Right lobe of liver (tissue), 6 donors: ENCODE measurements at regions not wholly inside any gene's neighbourhood (a gene's known extent, or its start where the extent isn't known, plus 50 kb on each side); places are given as distances from the start of the nearest gene placed in this dataset.
"Not testable (repeated sequence)": the region's sequence is repeated elsewhere in the genome, so short reads cannot be mapped to it uniquely, and the experiment has no call there.

ENCODE experiments used
- ATAC-seq, 4 donors: fragments of 200-7000 bp; cut with Tn5 transposase; one replicate each; pipeline ENCODE4 v1.9.1; 2020; ENCODE audit warnings: mild to moderate bottlenecking in 4 of 4, moderate library complexity in 4 of 4
- DNase-seq, 3 donors: peaks; one replicate each; pipeline ENCODE4 v3.0.0-alpha.2; 2020
- H3K27ac ChIP-seq, 3 donors: fragments of 200-600 bp; one replicate each; pipeline ENCODE4 v1.8.0; 2022
- H3K27me3 ChIP-seq, 2 donors: fragments of 200-600 bp; one replicate each; pipeline ENCODE4 v1.8.0; 2022
- H3K36me3 ChIP-seq, 4 donors: fragments of 200-600 bp; sonication (generic) in 1 of 4; one replicate each; pipeline versions ENCODE4 v1.5.1 to v1.8.0; 2017 to 2022; ENCODE audit warnings: control low read depth in 1 of 4
- H3K4me1 ChIP-seq, 4 donors: fragments of 200-600 bp; sonication (generic) in 1 of 4; one replicate each; pipeline versions ENCODE4 v1.5.1 to v1.8.0; 2017 to 2022; ENCODE audit warnings: control low read depth in 1 of 4
- H3K4me3 ChIP-seq, 3 donors: fragments of 200-600 bp; one replicate each; pipeline ENCODE4 v1.8.0; 2022
- H3K9me3 ChIP-seq, 4 donors: fragments of 200-600 bp; sonication (generic) in 1 of 4; one replicate each; pipeline versions ENCODE4 v1.5.1 to v1.8.0; 2017 to 2022; ENCODE audit warnings: control low read depth in 1 of 4
- POLR2A ChIP-seq: fragments of 450-650 bp; IDR thresholded peaks from one replicate; pipeline ENCODE4 v1.6.1; 2017; ENCODE audit warnings: antibody characterized with exemption, mild to moderate bottlenecking
- WGBS: methylation state at CpG from one replicate; pipeline ENCODE4 v1.1.6; 2018; ENCODE audit warnings: low coverage, low lambda C conversion rate; ENCODE audit not compliant: insufficient coverage; ENCODE audit errors: missing lambda C conversion rate; 5-methylcytosine and 5-hydroxymethylcytosine counted together
- intact Hi-C, 2 donors: fragments of 100-400 bp; cut with DNase I; formaldehyde crosslinking; loops; one replicate each; pipeline versions ENCODE4 v1.11.2 to v1.14.1; 2022
- TF ChIP-seq, protein P1 (sequence below), 4 donors: fragments of 200-600 bp in 3 of 4; fragments of 450-650 bp in 1 of 4; IDR thresholded peaks; one replicate each; pipeline versions ENCODE4 v1.5.1 to v1.8.0; 2016 to 2022; ENCODE audit warnings: antibody characterized with exemption in 4 of 4, mild to moderate bottlenecking in 2 of 4
- donor health status: DM: no; HTN: yes; CAD: no.
- donor health status: DM: no; HTN: no; CAD: no.
- donor health status: DM: no; HTN: no; CAD: no.
- donor health status: DM: no; HTN: yes; CAD: no.
- donor health status: DM: no; HTN: yes; CAD: no.

DNA sequence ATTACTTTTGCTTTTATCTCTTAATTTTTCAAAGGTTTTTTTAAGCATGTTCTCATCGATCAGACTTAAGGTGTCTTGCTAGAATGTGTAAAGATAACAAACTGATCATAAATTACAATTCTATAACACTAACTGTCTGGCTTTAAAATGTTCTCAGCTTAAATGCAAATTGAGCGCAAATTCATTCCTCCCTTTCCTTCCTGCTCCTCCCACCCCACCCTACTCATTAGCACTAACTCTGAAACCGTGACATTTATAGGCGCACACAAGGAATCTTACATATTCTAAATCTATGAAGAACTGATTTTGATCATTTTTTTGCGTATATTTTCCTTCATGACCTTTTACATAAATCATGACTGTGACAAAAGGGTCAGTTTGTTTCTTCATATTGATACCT, 590.0 kb upstream of the DIAPH2 start:
- H3K36me3 ChIP-seq: no peaks in the 10 kb centered on the region
- H3K27ac ChIP-seq: no peak overlapping the region
- DNase-seq (no peak), ATAC-seq (no peak)
- 61% methylated on average over 5 of the region's 5 CpGs for WGBS
- no peaks in the 10 kb centered on the region for H3K4me1 ChIP-seq
- no peaks in the 10 kb centered on the region for H3K27me3 ChIP-seq
- H3K9me3 ChIP-seq: no peaks in the 10 kb centered on the region
- intact Hi-C loops: no loop called here
- H3K4me3 ChIP-seq: no peak overlapping the region
- TF ChIP-seq POLR2A: no peak

DNA sequence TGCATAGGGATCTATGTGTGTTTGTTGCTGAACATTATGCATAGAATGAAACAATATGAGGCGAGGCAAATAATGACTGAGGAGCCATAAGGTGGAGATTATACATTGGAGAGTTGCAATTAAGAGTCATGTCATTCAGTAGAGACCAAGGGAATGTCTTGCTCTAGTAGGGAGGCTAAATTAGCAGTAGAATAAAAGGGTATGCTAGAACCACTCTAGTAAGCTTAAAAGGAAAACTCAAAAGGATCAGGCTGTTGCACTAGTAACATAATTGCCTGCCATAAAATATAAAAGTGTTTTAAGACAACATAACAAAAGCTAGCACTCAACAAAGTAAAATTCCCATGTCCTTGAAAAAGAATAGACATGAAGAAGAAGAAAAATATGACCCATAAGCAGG, 586.2 kb upstream of the DIAPH2 start:
- DNase-seq: no peak
- 42% methylated on average over 1 of the region's 1 CpG for WGBS
- no peaks in the 10 kb centered on the region for H3K27me3 ChIP-seq
- no peak for ATAC-seq
- no peak for TF ChIP-seq POLR2A
- TF ChIP-seq, protein P1, sequence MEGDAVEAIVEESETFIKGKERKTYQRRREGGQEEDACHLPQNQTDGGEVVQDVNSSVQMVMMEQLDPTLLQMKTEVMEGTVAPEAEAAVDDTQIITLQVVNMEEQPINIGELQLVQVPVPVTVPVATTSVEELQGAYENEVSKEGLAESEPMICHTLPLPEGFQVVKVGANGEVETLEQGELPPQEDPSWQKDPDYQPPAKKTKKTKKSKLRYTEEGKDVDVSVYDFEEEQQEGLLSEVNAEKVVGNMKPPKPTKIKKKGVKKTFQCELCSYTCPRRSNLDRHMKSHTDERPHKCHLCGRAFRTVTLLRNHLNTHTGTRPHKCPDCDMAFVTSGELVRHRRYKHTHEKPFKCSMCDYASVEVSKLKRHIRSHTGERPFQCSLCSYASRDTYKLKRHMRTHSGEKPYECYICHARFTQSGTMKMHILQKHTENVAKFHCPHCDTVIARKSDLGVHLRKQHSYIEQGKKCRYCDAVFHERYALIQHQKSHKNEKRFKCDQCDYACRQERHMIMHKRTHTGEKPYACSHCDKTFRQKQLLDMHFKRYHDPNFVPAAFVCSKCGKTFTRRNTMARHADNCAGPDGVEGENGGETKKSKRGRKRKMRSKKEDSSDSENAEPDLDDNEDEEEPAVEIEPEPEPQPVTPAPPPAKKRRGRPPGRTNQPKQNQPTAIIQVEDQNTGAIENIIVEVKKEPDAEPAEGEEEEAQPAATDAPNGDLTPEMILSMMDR (IDR thresholded peaks at IDR 0.05): no peak
- no peak overlapping the region for H3K4me3 ChIP-seq
- H3K27ac ChIP-seq: no peak overlapping the region
- H3K4me1 ChIP-seq: no peaks in the 10 kb centered on the region
- H3K36me3 ChIP-seq: no peaks in the 10 kb centered on the region
- no peaks in the 10 kb centered on the region for H3K9me3 ChIP-seq
- intact Hi-C loops: no loop called here

DNA sequence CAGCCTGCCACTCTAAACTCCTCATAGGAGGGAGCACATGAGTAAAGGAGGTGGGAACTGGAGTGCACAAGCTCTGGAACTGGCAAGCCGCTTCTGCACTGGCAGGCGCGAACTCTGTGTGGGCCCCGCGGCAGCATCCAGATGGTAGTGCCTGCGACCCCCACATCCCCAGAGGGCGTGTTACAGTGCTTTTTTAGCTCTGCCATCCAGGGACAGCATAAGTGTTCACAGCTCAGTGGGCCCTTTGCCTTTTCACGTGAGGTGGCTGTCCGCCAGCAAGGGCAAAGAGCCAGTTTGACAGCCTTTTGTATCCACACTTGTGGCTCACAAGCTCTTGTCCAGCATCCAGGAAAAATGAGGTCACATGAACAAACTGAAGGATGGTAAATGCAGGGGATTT, 581.6 kb upstream of the DIAPH2 start:
- TF ChIP-seq, protein P1 (IDR thresholded peaks at IDR 0.05): no peak
- no peak for TF ChIP-seq POLR2A
- ATAC-seq (no peak), DNase-seq (peak in 1 of 3 donors; percentile 32)
- Histone ChIP-seq H3K27me3 (no peaks in the 10 kb centered on the region), H3K36me3 (no peaks in the 10 kb centered on the region), H3K4me3 (no peak overlapping the region), H3K9me3 (no peaks in the 10 kb centered on the region), H3K27ac (no peak overlapping the region), H3K4me1 (no peaks in the 10 kb centered on the region)
- WGBS: 69% methylated on average over 9 of the region's 9 CpGs
- intact Hi-C loops: no loop called here

DNA sequence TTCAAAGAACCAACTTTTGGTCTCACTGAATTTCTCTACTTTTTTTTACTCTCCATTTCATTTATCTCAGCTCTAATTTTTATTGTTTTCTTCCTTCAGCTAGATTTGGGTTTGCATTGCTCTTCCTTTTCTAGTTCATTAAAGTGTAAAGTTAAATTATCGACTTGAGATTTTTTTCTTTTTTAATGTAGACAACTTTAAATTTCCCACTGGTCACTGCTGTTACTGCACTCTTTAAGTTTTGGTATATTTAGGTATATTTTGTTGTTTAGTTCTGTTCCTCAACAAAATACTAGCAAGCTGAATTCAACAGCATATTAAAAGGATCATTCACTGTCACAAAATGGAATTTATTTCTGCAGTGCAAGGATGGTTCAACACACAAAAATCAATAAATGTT, 572.0 kb upstream of the DIAPH2 start:
- DNase-seq (no peak), ATAC-seq (no peak)
- no peaks in the 10 kb centered on the region for H3K4me1 ChIP-seq
- WGBS: 60% methylated on average over 1 of the region's 1 CpG
- no peaks in the 10 kb centered on the region for H3K9me3 ChIP-seq
- H3K27me3 ChIP-seq: no peaks in the 10 kb centered on the region
- intact Hi-C loops: no loop called here
- TF ChIP-seq, protein P1 (IDR thresholded peaks at IDR 0.05): no peak
- TF ChIP-seq POLR2A: no peak
- no peak overlapping the region for H3K27ac ChIP-seq
- H3K36me3 ChIP-seq: no peaks in the 10 kb centered on the region
- H3K4me3 ChIP-seq: no peak overlapping the region

DNA sequence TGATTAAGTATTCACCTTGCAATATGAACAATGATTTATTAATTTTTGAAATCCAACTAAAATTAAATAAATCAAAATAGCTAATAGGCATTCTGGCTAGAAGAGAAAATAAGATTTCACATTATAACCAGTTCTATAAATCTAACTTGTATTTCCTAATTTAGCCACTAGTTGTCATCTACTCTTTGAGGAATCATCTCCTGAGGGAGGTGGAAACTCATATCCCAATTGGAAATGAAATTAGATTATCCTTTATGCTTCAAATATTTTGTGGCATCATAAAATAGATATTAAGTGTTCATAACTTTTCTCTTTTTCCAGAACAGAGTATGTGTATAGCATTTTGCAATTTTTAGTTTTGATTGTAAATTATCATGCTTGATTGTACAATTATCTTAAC, 558.5 kb upstream of the DIAPH2 start:
- no peaks in the 10 kb centered on the region for H3K4me1 ChIP-seq
- no peak overlapping the region for H3K4me3 ChIP-seq
- DNase-seq (no peak), ATAC-seq (no peak)
- no peaks in the 10 kb centered on the region for H3K9me3 ChIP-seq
- H3K27me3 ChIP-seq: peaks cover 0 to 3% of the 10 kb centered on the region in 2 donors
- TF ChIP-seq POLR2A: no peak
- TF ChIP-seq, protein P1 (IDR thresholded peaks at IDR 0.05): peak in 3 of 4 donors; percentile 20 to 31 (median 20)
- no peaks in the 10 kb centered on the region for H3K36me3 ChIP-seq
- intact Hi-C loops: no loop called here
- H3K27ac ChIP-seq: no peak overlapping the region

DNA sequence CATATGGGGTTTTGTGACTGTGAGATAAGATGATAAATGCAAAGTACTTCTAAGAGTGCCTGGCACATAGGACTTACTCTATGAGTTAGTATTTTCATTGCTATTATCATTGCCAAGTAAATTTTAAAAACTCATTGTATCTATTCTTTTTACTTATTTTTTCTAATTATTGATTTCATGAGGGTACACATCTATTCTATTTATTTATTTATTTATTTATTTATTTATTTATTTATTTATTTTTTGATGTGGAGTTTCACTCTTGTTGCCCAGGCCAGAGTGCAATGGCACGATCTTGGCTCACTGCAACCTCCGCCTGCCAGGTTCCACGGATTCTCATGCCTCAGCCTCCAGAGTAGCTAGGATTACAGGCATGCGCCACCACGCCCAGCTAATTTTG, 556.6 kb upstream of the DIAPH2 start:
- not testable (repeated sequence) for H3K27ac ChIP-seq

More for the DNA sequence above, 556.6 kb upstream of the DIAPH2 start:
- intact Hi-C loops, H3K36me3 ChIP-seq, DNase-seq, H3K9me3 ChIP-seq, H3K27me3 ChIP-seq, H3K4me1 ChIP-seq, H3K4me3 ChIP-seq, ATAC-seq: not testable (repeated sequence)
- WGBS: 69% methylated on average over 5 of the region's 5 CpGs
